IMR-90 (cell line): ENCODE measurements at regions not wholly inside any gene's neighbourhood (a gene's known extent, or its start where the extent isn't known, plus 50 kb on each side); places are given as distances from the start of the nearest gene placed in this dataset.
A peak's percentile ranks its signal among the peaks of the same experiment; 100 is the strongest.

Experiments
- ATAC-seq: fragments of 200-7000 bp; cut with Tn5 transposase; 2 replicates; pipeline ENCODE4 v1.9.1; 2020; ENCODE audit warnings: low read depth, mild to moderate bottlenecking, moderate library complexity
- BruUV-seq: library from RNA; stranded (reverse); fragments of 400-500 nt; replicated peaks from 2 replicates; lab custom pipeline; 2021; lab: Mats Ljungman, UMichigan
- CTCF ChIA-PET: fragments of 300-600 bp; formaldehyde crosslinking; extraction: SDS; loops from one replicate; lab custom pipeline; 2021; ENCODE audit warnings: antibody characterized with exemption; lab: Yijun Ruan, JAX
- POLR2A ChIA-PET: fragments of 300-600 bp; sonication (Branson Sonifier 250); formaldehyde crosslinking; loops from one replicate; lab custom pipeline; 2022; ENCODE audit warnings: antibody characterized with exemption; ENCODE audit not compliant: unreplicated experiment; lab: Charles Lee
- DNase-seq: peaks from one replicate; pipeline ENCODE4 v3.0.0; 2013
- H2AFZ ChIP-seq: replicated peaks from 2 replicates; pipeline ENCODE3; 2013; ENCODE audit warnings: low read length, mild to moderate bottlenecking; ENCODE audit not compliant: poor library complexity
- H2AK5ac ChIP-seq: 2 replicates; pipeline ENCODE4 v1.6.1; 2013; ENCODE audit warnings: low read depth, low read length, inconsistent platforms
- H2AK9ac ChIP-seq: replicated peaks from 2 replicates; pipeline ENCODE3; 2013; ENCODE audit warnings: mild to moderate bottlenecking, low read depth, low read length, moderate library complexity; ENCODE audit not compliant: poor library complexity
- H2BK120ac ChIP-seq: 2 replicates; pipeline ENCODE4 v1.6.1; 2013; ENCODE audit warnings: low read depth, low read length, inconsistent platforms
- H2BK15ac ChIP-seq: 3 replicates; pipeline ENCODE4 v1.6.1; 2013; ENCODE audit warnings: low read depth, low read length, inconsistent platforms
- H2BK20ac ChIP-seq: 2 replicates; pipeline ENCODE4 v1.6.1; 2013; ENCODE audit warnings: low read depth, mild to moderate bottlenecking, inconsistent platforms, low read length, moderate library complexity
- H2BK5ac ChIP-seq: 2 replicates; pipeline ENCODE4 v1.6.1; 2013; ENCODE audit warnings: mild to moderate bottlenecking, low read depth, low read length, inconsistent platforms; ENCODE audit not compliant: poor library complexity, severe bottlenecking
- H3K14ac ChIP-seq: replicated peaks from 2 replicates; pipeline ENCODE4 v1.6.1; 2013; ENCODE audit warnings: low read depth, low read length, inconsistent platforms
- H3K18ac ChIP-seq: 2 replicates; pipeline ENCODE4 v1.6.1; 2013; ENCODE audit warnings: low read depth, low read length, control low read depth
- H3K23ac ChIP-seq: 2 replicates; pipeline ENCODE4 v1.6.1; 2013; ENCODE audit warnings: low read depth, low read length, inconsistent platforms
- H3K27ac ChIP-seq: 2 replicates; pipeline ENCODE4 v1.5.1; 2013; ENCODE audit warnings: mild to moderate bottlenecking, control low read depth, low read length; ENCODE audit not compliant: insufficient read depth
- H3K27me3 ChIP-seq: 2 replicates; pipeline ENCODE4 v1.6.1; 2013; ENCODE audit warnings: low read length; ENCODE audit not compliant: control insufficient read depth, insufficient read depth
- H3K36me3 ChIP-seq: 2 replicates; pipeline ENCODE4 v1.6.1; 2013; ENCODE audit warnings: low read length, mixed read lengths; ENCODE audit not compliant: control insufficient read depth, insufficient read depth
- H3K4ac ChIP-seq: 2 replicates; pipeline ENCODE4 v1.6.1; 2013; ENCODE audit warnings: low read depth, low read length, inconsistent platforms
- H3K4me1 ChIP-seq: 2 replicates; pipeline ENCODE4 v1.6.1; 2013; ENCODE audit warnings: low read length, mixed read lengths; ENCODE audit not compliant: control insufficient read depth, insufficient read depth
- H3K4me2 ChIP-seq: 2 replicates; pipeline ENCODE4 v1.6.1; 2013; ENCODE audit warnings: low read depth, mild to moderate bottlenecking, control low read depth, low read length, moderate library complexity
- H3K4me3 ChIP-seq: 2 replicates; pipeline ENCODE4 v1.5.1; 2013; ENCODE audit warnings: low read depth, mild to moderate bottlenecking, control low read depth, low read length, moderate library complexity; ENCODE audit not compliant: insufficient read depth
- H3K56ac ChIP-seq: 2 replicates; pipeline ENCODE4 v1.6.1; 2013; ENCODE audit warnings: low read length, inconsistent platforms; ENCODE audit not compliant: insufficient read depth; ENCODE audit errors: extremely low read depth
- H3K79me1 ChIP-seq, 2 experiments: 2 replicates each; pipeline ENCODE4 v1.6.1; 2013; ENCODE audit warnings: low read length in 2 of 2, inconsistent platforms in 1 of 2, low read depth in 1 of 2
- H3K9ac ChIP-seq: 2 replicates; pipeline ENCODE4 v1.6.1; 2013; ENCODE audit warnings: low read depth, low read length, control low read depth
- H3K9me1 ChIP-seq: 2 replicates; pipeline ENCODE4 v1.6.1; 2013; ENCODE audit warnings: low read length, inconsistent platforms; ENCODE audit not compliant: insufficient read depth
- H3K9me3 ChIP-seq: 2 replicates; pipeline ENCODE4 v1.6.1; 2013; ENCODE audit warnings: low read length; ENCODE audit not compliant: control insufficient read depth, insufficient read depth
- H4K20me1 ChIP-seq: 2 replicates; pipeline ENCODE4 v1.6.1; 2013; ENCODE audit warnings: low read length, inconsistent platforms; ENCODE audit not compliant: insufficient read depth
- H4K5ac ChIP-seq: 2 replicates; pipeline ENCODE4 v1.6.1; 2013; ENCODE audit warnings: mild to moderate bottlenecking, low read depth, low read length, control low read depth
- H4K8ac ChIP-seq, 2 experiments: 2 replicates each; pipeline ENCODE4 v1.6.1; 2013; ENCODE audit warnings: low read depth in 2 of 2, low read length in 2 of 2, control low read depth in 1 of 2, inconsistent platforms in 1 of 2
- H4K91ac ChIP-seq: 2 replicates; pipeline ENCODE4 v1.6.1; 2013; ENCODE audit warnings: low read depth, low read length, inconsistent platforms; ENCODE audit not compliant: insufficient read depth
- CEBPB ChIP-seq: IDR thresholded peaks from 2 replicates; pipeline ENCODE4 v1.6.1; 2012; ENCODE audit warnings: low read depth, low read length, improper control_type of control experiment
- MAFK ChIP-seq: IDR thresholded peaks from 2 replicates; pipeline ENCODE4 v1.6.1; 2012; ENCODE audit warnings: low read depth, low read length, improper control_type of control experiment
- MXI1 ChIP-seq: IDR thresholded peaks from 2 replicates; pipeline ENCODE4 v1.6.1; 2012; ENCODE audit warnings: low read depth, mild to moderate bottlenecking, low read length, moderate library complexity, borderline replicate concordance
- NFE2L2 ChIP-seq: fragments of 150-350 bp; IDR thresholded peaks from 2 replicates; pipeline ENCODE4 v1.6.1; 2016; ENCODE audit warnings: low read depth, mild to moderate bottlenecking, low read length
- RCOR1 ChIP-seq: IDR thresholded peaks from 2 replicates; pipeline ENCODE4 v1.6.1; 2012; ENCODE audit warnings: mild to moderate bottlenecking, low read length, improper control_type of control experiment; ENCODE audit not compliant: insufficient replicate concordance
- RFX5 ChIP-seq: IDR thresholded peaks from 2 replicates; pipeline ENCODE4 v1.8.0; 2012; ENCODE audit warnings: low read depth, mild to moderate bottlenecking, low read length, moderate library complexity
- SMC3 ChIP-seq: fragments of 150-350 bp; IDR thresholded peaks from 2 replicates; pipeline ENCODE4 v1.6.1; 2016; ENCODE audit warnings: low read depth, mild to moderate bottlenecking, antibody characterized with exemption, low read length, moderate library complexity
- WGBS, 2 experiments: methylation state at CpG; one replicate each; pipeline versions ENCODE4 v1.1.5 to v1.1.7; 2013; ENCODE audit warnings: missing lambda C conversion rate in 2 of 2; ENCODE audit not compliant: insufficient read length in 1 of 2; ENCODE audit errors: extremely low coverage in 2 of 2; 5-methylcytosine and 5-hydroxymethylcytosine counted together
- dilution Hi-C: fragments of 300-500 bp; cut with HindIII; formaldehyde crosslinking; loops from one replicate; pipeline ENCODE4 v1.14.3; 2018; ENCODE audit warnings: low sequenced_read_pairs; ENCODE audit not compliant: unreplicated experiment
- in situ Hi-C: fragments of 300-500 bp; cut with MboI; formaldehyde crosslinking; loops from 3 replicates; pipeline ENCODE4 v1.14.3; 2019; ENCODE audit warnings: low sequenced_read_pairs, inconsistent platforms, mixed read lengths
- intact Hi-C: fragments of 100-400 bp; cut with micrococcal nuclease; formaldehyde crosslinking; loops from 2 replicates; pipeline ENCODE4 v1.10.0; 2022
- TF ChIP-seq, protein P1 (sequence below): fragments of 150-350 bp; IDR thresholded peaks from 2 replicates; pipeline ENCODE4 v1.6.1; 2016; ENCODE audit warnings: low read depth, mild to moderate bottlenecking, low read length, moderate library complexity, borderline replicate concordance

DNA sequence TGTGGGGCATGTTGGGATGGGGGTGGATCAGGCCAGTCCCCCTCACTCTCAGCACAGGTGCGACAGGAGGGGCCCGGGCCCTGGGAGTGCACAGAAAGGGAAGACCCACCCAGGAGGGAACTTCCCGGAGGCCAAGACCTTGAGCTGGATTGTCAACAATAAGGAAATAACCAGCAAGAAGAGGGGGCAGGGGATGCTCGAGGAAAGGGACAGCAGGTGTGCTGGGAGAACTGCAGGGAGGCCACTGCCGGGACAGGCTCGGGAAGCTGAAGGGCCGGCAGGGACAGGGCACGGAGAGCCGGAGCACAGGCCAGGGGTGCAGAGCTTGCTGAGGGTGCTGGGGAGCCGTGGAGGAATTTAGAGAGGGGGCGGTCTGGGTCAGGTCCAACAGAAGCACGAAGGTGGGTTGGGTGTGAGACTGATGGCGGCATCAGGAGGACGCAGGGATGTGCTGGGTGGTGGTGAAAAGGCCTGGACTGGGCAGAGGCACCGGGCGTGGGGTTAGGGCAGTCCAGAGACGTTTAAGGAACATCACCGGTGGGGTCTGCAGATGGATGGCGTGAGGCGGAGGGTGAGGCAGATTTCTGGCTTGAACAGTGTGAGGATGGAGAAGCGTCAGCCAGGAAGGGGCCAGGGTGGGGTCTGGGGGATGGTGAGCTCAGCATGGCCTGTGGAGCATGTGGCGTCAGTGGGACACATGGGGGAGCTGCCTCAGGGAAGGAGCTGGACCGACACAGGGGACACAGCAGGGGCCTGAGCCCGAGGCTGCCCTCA is 54.8 kb downstream of the ADRA2C start:
- H4K5ac ChIP-seq, result no peak overlapping the region
- H3K4ac ChIP-seq, result no peak overlapping the region
- H2BK15ac ChIP-seq, result no peak overlapping the region
- no peaks in the 10 kb centered on the region for H4K20me1 ChIP-seq
- no peak overlapping the region for H2BK20ac ChIP-seq
- in situ Hi-C loops, result no loop called here
- H2BK5ac ChIP-seq, result no peak overlapping the region
- no TSS peak for BruUV-seq
- no peaks in the 10 kb centered on the region for H3K36me3 ChIP-seq
- CTCF ChIA-PET, result no interaction called here
- no peak overlapping the region for H2BK120ac ChIP-seq
- H3K56ac ChIP-seq, result no peak overlapping the region
- TF ChIP-seq, protein P1, sequence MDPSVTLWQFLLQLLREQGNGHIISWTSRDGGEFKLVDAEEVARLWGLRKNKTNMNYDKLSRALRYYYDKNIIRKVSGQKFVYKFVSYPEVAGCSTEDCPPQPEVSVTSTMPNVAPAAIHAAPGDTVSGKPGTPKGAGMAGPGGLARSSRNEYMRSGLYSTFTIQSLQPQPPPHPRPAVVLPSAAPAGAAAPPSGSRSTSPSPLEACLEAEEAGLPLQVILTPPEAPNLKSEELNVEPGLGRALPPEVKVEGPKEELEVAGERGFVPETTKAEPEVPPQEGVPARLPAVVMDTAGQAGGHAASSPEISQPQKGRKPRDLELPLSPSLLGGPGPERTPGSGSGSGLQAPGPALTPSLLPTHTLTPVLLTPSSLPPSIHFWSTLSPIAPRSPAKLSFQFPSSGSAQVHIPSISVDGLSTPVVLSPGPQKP, result no peak
- TF ChIP-seq MXI1, result no peak
- no peak for TF ChIP-seq RCOR1
- no peak for TF ChIP-seq MAFK
- no peak for TF ChIP-seq RFX5
- no peak for TF ChIP-seq SMC3
- no peak for TF ChIP-seq CEBPB
- TF ChIP-seq NFE2L2, result no peak
- H3K79me1 ChIP-seq, result no peaks in the 10 kb centered on the region
- no peaks in the 10 kb centered on the region for H3K9me1 ChIP-seq
- no peak for DNase-seq
- H3K4me2 ChIP-seq, result no peak overlapping the region
- no peak overlapping the region for H4K8ac ChIP-seq
- H3K18ac ChIP-seq, result no peak overlapping the region
- no peak overlapping the region for H3K4me3 ChIP-seq
- H3K23ac ChIP-seq, result no peak overlapping the region
- dilution Hi-C loops, result no loop called here
- 47% methylated on average over 14 of the region's 24 CpGs; no CpG with 5 or more reads in 1 of the 2 experiments for WGBS, 2 experiments
- peaks cover 13% of the 10 kb centered on the region for H3K27me3 ChIP-seq
- H3K27ac ChIP-seq, result no peak overlapping the region
- no peak overlapping the region for H2AFZ ChIP-seq
- H3K9me3 ChIP-seq, result no peaks in the 10 kb centered on the region
- no peak overlapping the region for H3K14ac ChIP-seq
- ATAC-seq, result no peak
- no peaks in the 10 kb centered on the region for H3K4me1 ChIP-seq
- no peak overlapping the region for H3K9ac ChIP-seq
- no peak overlapping the region for H2AK5ac ChIP-seq
- intact Hi-C loops, result no loop called here
- POLR2A ChIA-PET, result no interaction called here
- peak overlapping the region; percentile 82 for H2AK9ac ChIP-seq
- H4K91ac ChIP-seq, result no peak overlapping the region
